ENCODE measurements at regions not wholly inside any gene's neighbourhood (a gene's known extent, or its start where the extent isn't known, plus 50 kb on each side); places are given as distances from the start of the nearest gene placed in this dataset.

DNA sequence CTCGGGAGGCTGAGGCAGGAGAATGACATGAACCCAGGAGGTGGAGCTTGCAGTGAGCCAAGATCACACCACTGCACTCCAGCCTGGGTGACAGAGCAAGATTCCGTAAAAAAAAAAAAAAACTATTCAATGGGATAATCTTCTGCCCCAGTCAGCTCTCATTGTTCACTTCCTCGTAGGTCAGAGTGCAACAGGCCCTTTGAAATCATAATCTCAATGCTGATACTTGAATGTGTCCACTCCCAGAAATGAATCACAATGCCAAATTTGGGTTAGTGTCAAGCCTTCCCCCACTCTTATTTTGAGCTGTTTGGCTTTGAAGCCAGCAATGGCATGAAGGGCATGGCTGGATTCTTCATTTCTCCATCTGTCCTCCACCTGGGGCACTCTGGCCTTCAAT is 610.3 kb upstream of the KLF4 start:
- H3K4me2 ChIP-seq (ENCODE audit: low read depth, low read length) = no peak overlapping the region
- H3K9me3 ChIP-seq (ENCODE audit: low read length) = no peaks in the 10 kb centered on the region
- WGBS (ENCODE audit: low lambda C conversion rate) = 0% methylated on average over 3 of the region's 3 CpGs
- H3K27ac ChIP-seq (ENCODE audit: extremely low read length, insufficient read depth, low read length) = no peak overlapping the region
- no peak overlapping the region for H3K9ac ChIP-seq (ENCODE audit: insufficient read depth, low read depth, low read length)
- CTCF ChIA-PET (ENCODE audit: low intra/inter-chr PET ratio, low total read pairs) = no interaction called here
- no peaks in the 10 kb centered on the region for H4K20me1 ChIP-seq (ENCODE audit: insufficient read depth, low read length)
- no TSS peak for BruUV-seq (replicated peaks)
- intact Hi-C loops (cut with micrococcal nuclease; ENCODE audit: unreplicated experiment) = no loop called here
- no peaks in the 10 kb centered on the region for H3K27me3 ChIP-seq (ENCODE audit: control insufficient read depth in 1 of 2, insufficient read depth in 2 of 2, low read length in 2 of 2)
- POLR2A ChIA-PET = no interaction called here
- in situ Hi-C loops (cut with HindIII; ENCODE audit: extremely low pct_ligation_motif_present, low pct_unique_long_range_greater_than_20kb) = no loop called here
- TF ChIP-seq KLF16 (CRISPR knock-in tag; IDR thresholded peaks at IDR 0.05) (no peak), SPEN (CRISPR knock-in tag; IDR thresholded peaks at IDR 0.05; ENCODE audit: low read depth) (no peak), ZFP1 (CRISPR knock-in tag; IDR thresholded peaks at IDR 0.05) (no peak), ZNF557 (CRISPR knock-in tag; IDR thresholded peaks at IDR 0.05) (no peak), ZNF572 (CRISPR knock-in tag; IDR thresholded peaks at IDR 0.05) (no peak), NONO (IDR thresholded peaks at IDR 0.05) (no peak), NONO (CRISPR knock-in tag; conservative IDR thresholded peaks at IDR 0.05) (no peak)
- TF ChIP-seq, protein P1, sequence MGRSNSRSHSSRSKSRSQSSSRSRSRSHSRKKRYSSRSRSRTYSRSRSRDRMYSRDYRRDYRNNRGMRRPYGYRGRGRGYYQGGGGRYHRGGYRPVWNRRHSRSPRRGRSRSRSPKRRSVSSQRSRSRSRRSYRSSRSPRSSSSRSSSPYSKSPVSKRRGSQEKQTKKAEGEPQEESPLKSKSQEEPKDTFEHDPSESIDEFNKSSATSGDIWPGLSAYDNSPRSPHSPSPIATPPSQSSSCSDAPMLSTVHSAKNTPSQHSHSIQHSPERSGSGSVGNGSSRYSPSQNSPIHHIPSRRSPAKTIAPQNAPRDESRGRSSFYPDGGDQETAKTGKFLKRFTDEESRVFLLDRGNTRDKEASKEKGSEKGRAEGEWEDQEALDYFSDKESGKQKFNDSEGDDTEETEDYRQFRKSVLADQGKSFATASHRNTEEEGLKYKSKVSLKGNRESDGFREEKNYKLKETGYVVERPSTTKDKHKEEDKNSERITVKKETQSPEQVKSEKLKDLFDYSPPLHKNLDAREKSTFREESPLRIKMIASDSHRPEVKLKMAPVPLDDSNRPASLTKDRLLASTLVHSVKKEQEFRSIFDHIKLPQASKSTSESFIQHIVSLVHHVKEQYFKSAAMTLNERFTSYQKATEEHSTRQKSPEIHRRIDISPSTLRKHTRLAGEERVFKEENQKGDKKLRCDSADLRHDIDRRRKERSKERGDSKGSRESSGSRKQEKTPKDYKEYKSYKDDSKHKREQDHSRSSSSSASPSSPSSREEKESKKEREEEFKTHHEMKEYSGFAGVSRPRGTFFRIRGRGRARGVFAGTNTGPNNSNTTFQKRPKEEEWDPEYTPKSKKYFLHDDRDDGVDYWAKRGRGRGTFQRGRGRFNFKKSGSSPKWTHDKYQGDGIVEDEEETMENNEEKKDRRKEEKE (IDR thresholded peaks at IDR 0.05) = no peak
- TF ChIP-seq, protein P2, sequence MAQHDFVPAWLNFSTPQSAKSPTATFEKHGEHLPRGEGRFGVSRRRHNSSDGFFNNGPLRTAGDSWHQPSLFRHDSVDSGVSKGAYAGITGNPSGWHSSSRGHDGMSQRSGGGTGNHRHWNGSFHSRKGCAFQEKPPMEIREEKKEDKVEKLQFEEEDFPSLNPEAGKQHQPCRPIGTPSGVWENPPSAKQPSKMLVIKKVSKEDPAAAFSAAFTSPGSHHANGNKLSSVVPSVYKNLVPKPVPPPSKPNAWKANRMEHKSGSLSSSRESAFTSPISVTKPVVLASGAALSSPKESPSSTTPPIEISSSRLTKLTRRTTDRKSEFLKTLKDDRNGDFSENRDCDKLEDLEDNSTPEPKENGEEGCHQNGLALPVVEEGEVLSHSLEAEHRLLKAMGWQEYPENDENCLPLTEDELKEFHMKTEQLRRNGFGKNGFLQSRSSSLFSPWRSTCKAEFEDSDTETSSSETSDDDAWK (CRISPR knock-in tag; IDR thresholded peaks at IDR 0.05) = no peak
- no peak overlapping the region for H3K4me3 ChIP-seq (replicated peaks in 1 of 3; ENCODE audit: insufficient read depth in 1 of 3, low read depth in 2 of 3, low read length in 3 of 3)
- H3K4me1 ChIP-seq (ENCODE audit: insufficient read depth, low read length) = no peaks in the 10 kb centered on the region
- no peaks in the 10 kb centered on the region for H3K36me3 ChIP-seq (replicated peaks in 1 of 2; ENCODE audit: control insufficient read depth in 1 of 2, insufficient read depth in 2 of 2, low read length in 2 of 2)
- no peak for DNase-seq (ENCODE audit: low spot score)
- H2AFZ ChIP-seq (ENCODE audit: low read length) = no peak overlapping the region
- no peak for FAIRE-seq
- H3K79me2 ChIP-seq (ENCODE audit: insufficient read depth, low read length) = no peaks in the 10 kb centered on the region
- ATAC-seq = no peak

All from HepG2 (cell line).